ENCODE measurements at regions not wholly inside any gene's neighbourhood (a gene's known extent, or its start where the extent isn't known, plus 50 kb on each side); places are given as distances from the start of the nearest gene placed in this dataset.

- H3K4me3 ChIP-seq (replicated peaks; ENCODE audit: low read depth, low read length), result no peak overlapping the region
- no peak for DNase-seq (ENCODE audit: low read depth)
- TF ChIP-seq CTCF (IDR thresholded peaks at IDR 0.05; ENCODE audit: low read length, missing control alignments), result no peak
These were observed 181.7 kb upstream of the RFC3 start for GRCh38 chr13:33636243-33636642.

- TF ChIP-seq CTCF (IDR thresholded peaks at IDR 0.05; ENCODE audit: low read length, missing control alignments), result no peak
- no peak overlapping the region for H3K4me3 ChIP-seq (replicated peaks; ENCODE audit: low read depth, low read length)
- no peak for DNase-seq (ENCODE audit: low read depth)
These were observed 180.8 kb upstream of the RFC3 start for GRCh38 chr13:33636955-33637670.

GRCh38 chr13:33637978-33638743 is 179.8 kb upstream of the RFC3 start:
- TF ChIP-seq CTCF (IDR thresholded peaks at IDR 0.05; ENCODE audit: low read length, missing control alignments), result no peak
- H3K4me3 ChIP-seq (replicated peaks; ENCODE audit: low read depth, low read length), result no peak overlapping the region
- peak; percentile 53 for DNase-seq (ENCODE audit: low read depth)

- TF ChIP-seq CTCF (IDR thresholded peaks at IDR 0.05; ENCODE audit: low read length, missing control alignments), result no peak
These were observed 178.8 kb upstream of the RFC3 start for GRCh38 chr13:33639158-33639557.

GRCh38 chr13:33639626-33640080 is 178.3 kb upstream of the RFC3 start:
- TF ChIP-seq CTCF (IDR thresholded peaks at IDR 0.05; ENCODE audit: low read length, missing control alignments), result no peak
- DNase-seq (ENCODE audit: low read depth), result no peak
- H3K4me3 ChIP-seq (replicated peaks; ENCODE audit: low read depth, low read length), result no peak overlapping the region

More at GRCh38 chr13:33639158-33639557, 178.8 kb upstream of the RFC3 start:
- DNase-seq (ENCODE audit: low read depth), result peak; percentile 92
- no peak overlapping the region for H3K4me3 ChIP-seq (replicated peaks; ENCODE audit: low read depth, low read length)

- TF ChIP-seq CTCF (IDR thresholded peaks at IDR 0.05; ENCODE audit: low read length, missing control alignments), result no peak
- peak; percentile 31 for DNase-seq (ENCODE audit: low read depth)
- no peak overlapping the region for H3K4me3 ChIP-seq (replicated peaks; ENCODE audit: low read depth, low read length)
These were observed 177.1 kb upstream of the RFC3 start for GRCh38 chr13:33640832-33641231.
